Spinal cord (tissue), 9 donors: ENCODE measurements at regions not wholly inside any gene's neighbourhood (a gene's known extent, or its start where the extent isn't known, plus 50 kb on each side); places are given as distances from the start of the nearest gene placed in this dataset.
A peak's percentile ranks its signal among the peaks of the same experiment; 100 is the strongest.

ENCODE experiments used
- DNase-seq, 6 donors: peaks; one replicate each; pipeline versions ENCODE4 v3.0.0 to v3.0.0-alpha.2; 2013 to 2015; ENCODE audit warnings: low spot score in 6 of 6, low read depth in 4 of 6
- H3K27ac ChIP-seq: one replicate; pipeline ENCODE4 v1.5.1; 2013; ENCODE audit warnings: low read depth, low read length, control low read depth
- H3K27me3 ChIP-seq: one replicate; pipeline ENCODE4 v1.6.1; 2013; ENCODE audit warnings: low read length; ENCODE audit not compliant: control insufficient read depth, insufficient read depth
- H3K36me3 ChIP-seq: one replicate; pipeline ENCODE4 v1.6.1; 2013; ENCODE audit warnings: low read length; ENCODE audit not compliant: control insufficient read depth, insufficient read depth
- H3K4me1 ChIP-seq: one replicate; pipeline ENCODE4 v1.6.1; 2013; ENCODE audit warnings: low read length; ENCODE audit not compliant: control insufficient read depth, insufficient read depth
- H3K4me3 ChIP-seq: one replicate; pipeline ENCODE4 v1.5.1; 2013; ENCODE audit warnings: low read depth, low read length, control low read depth
- H3K9me3 ChIP-seq: one replicate; pipeline ENCODE4 v1.6.1; 2013; ENCODE audit warnings: low read length; ENCODE audit not compliant: control insufficient read depth, insufficient read depth
- WGBS: methylation state at CpG from one replicate; pipeline ENCODE4 v1.1.5; 2013; ENCODE audit warnings: missing lambda C conversion rate; ENCODE audit not compliant: insufficient coverage; 5-methylcytosine and 5-hydroxymethylcytosine counted together
- donor health status: healthy.

GRCh38 chr5:5585751-5586341 lies 163.4 kb downstream of the ICE1 start:
- no peaks in the 10 kb centered on the region for H3K9me3 ChIP-seq
- no peak overlapping the region for H3K27ac ChIP-seq
- H3K27me3 ChIP-seq: no peaks in the 10 kb centered on the region
- no peaks in the 10 kb centered on the region for H3K36me3 ChIP-seq
- DNase-seq: no peak
- WGBS: 49% methylated on average over 3 of the region's 6 CpGs
- no peak overlapping the region for H3K4me3 ChIP-seq
- H3K4me1 ChIP-seq: no peaks in the 10 kb centered on the region

- Histone ChIP-seq H3K36me3 (no peaks in the 10 kb centered on the region), H3K9me3 (no peaks in the 10 kb centered on the region), H3K27me3 (no peaks in the 10 kb centered on the region), H3K4me3 (no peak overlapping the region), H3K4me1 (no peaks in the 10 kb centered on the region), H3K27ac (no peak overlapping the region)
- DNase-seq: no peak
- WGBS: 100% methylated on average over 2 of the region's 4 CpGs
Measured at GRCh38 chr5:5584751-5585150, 162.3 kb downstream of the ICE1 start.

GRCh38 chr5:5584236-5584745 lies 161.8 kb downstream of the ICE1 start:
- Histone ChIP-seq H3K27ac (no peak overlapping the region), H3K9me3 (no peaks in the 10 kb centered on the region), H3K4me1 (no peaks in the 10 kb centered on the region), H3K36me3 (no peaks in the 10 kb centered on the region), H3K4me3 (no peak overlapping the region), H3K27me3 (no peaks in the 10 kb centered on the region)
- WGBS: 56% methylated on average over 1 of the region's 3 CpGs
- peak in 1 of 6 donors; percentile 39 for DNase-seq

- Histone ChIP-seq H3K4me3 (no peak overlapping the region), H3K4me1 (no peaks in the 10 kb centered on the region), H3K27me3 (no peaks in the 10 kb centered on the region), H3K9me3 (no peaks in the 10 kb centered on the region), H3K36me3 (no peaks in the 10 kb centered on the region), H3K27ac (no peak overlapping the region)
- no peak for DNase-seq
- 96% methylated on average over 4 of the region's 5 CpGs for WGBS
Measured at GRCh38 chr5:5583832-5584231, 161.4 kb downstream of the ICE1 start.

GRCh38 chr5:5583023-5583765 lies 160.7 kb downstream of the ICE1 start:
- 95% methylated on average over 4 of the region's 5 CpGs for WGBS
- Histone ChIP-seq H3K36me3 (no peaks in the 10 kb centered on the region), H3K27me3 (no peaks in the 10 kb centered on the region), H3K4me3 (no peak overlapping the region), H3K4me1 (no peaks in the 10 kb centered on the region), H3K9me3 (no peaks in the 10 kb centered on the region), H3K27ac (no peak overlapping the region)
- no peak for DNase-seq

GRCh38 chr5:5581080-5581479 lies 158.6 kb downstream of the ICE1 start:
- no peak for DNase-seq
- H3K36me3 ChIP-seq: no peaks in the 10 kb centered on the region

GRCh38 chr5:5576744-5577143 lies 154.3 kb downstream of the ICE1 start:
- WGBS: 70% methylated on average over 6 of the region's 6 CpGs
- no peak overlapping the region for H3K27ac ChIP-seq
- no peaks in the 10 kb centered on the region for H3K36me3 ChIP-seq
- H3K4me3 ChIP-seq: no peak overlapping the region
- H3K9me3 ChIP-seq: no peaks in the 10 kb centered on the region
- DNase-seq: peak in 1 of 6 donors; percentile 61
- H3K27me3 ChIP-seq: no peaks in the 10 kb centered on the region
- H3K4me1 ChIP-seq: peaks cover 23% of the 10 kb centered on the region

More at GRCh38 chr5:5581080-5581479, 158.6 kb downstream of the ICE1 start:
- no peaks in the 10 kb centered on the region for H3K27me3 ChIP-seq
- H3K4me3 ChIP-seq: no peak overlapping the region
- no peak overlapping the region for H3K27ac ChIP-seq
- no peaks in the 10 kb centered on the region for H3K9me3 ChIP-seq
- no peaks in the 10 kb centered on the region for H3K4me1 ChIP-seq
- WGBS: 75% methylated on average over 1 of the region's 3 CpGs

- WGBS: 86% methylated on average over 1 of the region's 2 CpGs
- DNase-seq: no peak
- Histone ChIP-seq H3K27me3 (no peaks in the 10 kb centered on the region), H3K27ac (no peak overlapping the region), H3K4me3 (no peak overlapping the region), H3K36me3 (no peaks in the 10 kb centered on the region), H3K9me3 (no peaks in the 10 kb centered on the region), H3K4me1 (peaks cover 23% of the 10 kb centered on the region)
Measured at GRCh38 chr5:5575461-5575860, 153.0 kb downstream of the ICE1 start.

GRCh38 chr5:5573798-5574380 lies 151.4 kb downstream of the ICE1 start:
- WGBS: 83% methylated on average over 15 of the region's 15 CpGs
- H3K27me3 ChIP-seq: no peaks in the 10 kb centered on the region
- H3K27ac ChIP-seq: no peak overlapping the region
- H3K4me1 ChIP-seq: peaks cover 23% of the 10 kb centered on the region
- DNase-seq: no peak
- no peaks in the 10 kb centered on the region for H3K36me3 ChIP-seq
- H3K4me3 ChIP-seq: no peak overlapping the region
- no peaks in the 10 kb centered on the region for H3K9me3 ChIP-seq
